ENCODE measurements at regions not wholly inside any gene's neighbourhood (a gene's known extent, or its start where the extent isn't known, plus 50 kb on each side); places are given as distances from the start of the nearest gene placed in this dataset.

- TF ChIP-seq ZNF224 (CRISPR knock-in tag; IDR thresholded peaks at IDR 0.05) (no peak), ZNF134 (CRISPR knock-in tag; conservative IDR thresholded peaks at IDR 0.05) (no peak), MAX (CRISPR knock-in tag; IDR thresholded peaks at IDR 0.05) (no peak), CTCF (IDR thresholded peaks at IDR 0.05 in 2 of 3, conservative IDR thresholded peaks at IDR 0.05 in 1 of 3; ENCODE audit: insufficient read depth in 2 of 3, low read depth in 1 of 3, low read length in 3 of 3) (no peak), EP300 (IDR thresholded peaks at IDR 0.05; ENCODE audit: low read length) (no peak), CHD4 (IDR thresholded peaks at IDR 0.05; ENCODE audit: insufficient read depth, insufficient replicate concordance, low read depth, low read length, poor library complexity, severe bottlenecking) (no peak), KDM1A (IDR thresholded peaks at IDR 0.05) (no peak), USF2 (CRISPR knock-in tag; IDR thresholded peaks at IDR 0.05) (no peak), RNF2 (IDR thresholded peaks at IDR 0.05) (no peak), RFX5 (IDR thresholded peaks at IDR 0.05; ENCODE audit: low read depth, low read length) (no peak), XRCC3 (IDR thresholded peaks at IDR 0.05) (no peak), MAFK (IDR thresholded peaks at IDR 0.05; ENCODE audit: low read length) (no peak), OTX1 (CRISPR knock-in tag; IDR thresholded peaks at IDR 0.05) (no peak)
Measured at GRCh38 chr9:80775530-80775929, 913.8 kb downstream of the TLE1 start.
